Caco-2 (cell line): ENCODE measurements at regions not wholly inside any gene's neighbourhood (a gene's known extent, or its start where the extent isn't known, plus 50 kb on each side); places are given as distances from the start of the nearest gene placed in this dataset.
A peak's percentile ranks its signal among the peaks of the same experiment; 100 is the strongest.

ENCODE experiments used
- BruUV-seq: library from RNA; stranded (reverse); fragments of 400-500 nt; replicated peaks from 2 replicates; lab custom pipeline; 2021; lab: Mats Ljungman, UMichigan
- CTCF ChIA-PET: fragments of 300-600 bp; sonication (Branson Sonifier 250); formaldehyde crosslinking; loops from one replicate; lab custom pipeline; 2022; ENCODE audit warnings: antibody characterized with exemption; lab: Charles Lee
- POLR2A ChIA-PET: fragments of 300-600 bp; sonication (Branson Sonifier 250); formaldehyde crosslinking; loops from one replicate; lab custom pipeline; 2022; ENCODE audit warnings: antibody characterized with exemption; lab: Charles Lee
- DNase-seq, 2 experiments: peaks; one replicate each; pipeline versions ENCODE4 v3.0.0 to v3.0.0-alpha.2; 2020 to 2022
- H3K27me3 ChIP-seq: replicated peaks from 2 replicates; pipeline ENCODE4 v1.6.0; 2011; ENCODE audit warnings: low read length; ENCODE audit not compliant: control insufficient read depth, insufficient read depth
- H3K36me3 ChIP-seq: 2 replicates; pipeline ENCODE4 v1.5.1; 2011; ENCODE audit warnings: low read length; ENCODE audit not compliant: control insufficient read depth, insufficient read depth
- H3K4me1 ChIP-seq: fragments of 250-450 bp; sonication (Bioruptor Pico); 2 replicates; pipeline ENCODE4 v1.5.1; 2020; ENCODE audit warnings: mild to moderate bottlenecking
- H3K4me3 ChIP-seq: 2 replicates; pipeline ENCODE4 v1.5.1; 2011; ENCODE audit warnings: low read depth, mild to moderate bottlenecking, control low read depth, low read length
- H3K9me3 ChIP-seq: fragments of 250-450 bp; sonication (Bioruptor Pico); 2 replicates; pipeline ENCODE4 v1.5.1; 2020; ENCODE audit warnings: mild to moderate bottlenecking, moderate library complexity
- H3K27ac Mint-ChIP-seq: one replicate; pipeline ENCODE4 v1.8.0; 2022; ENCODE audit warnings: mixed read lengths; ENCODE audit not compliant: unreplicated experiment
- H3K27me3 Mint-ChIP-seq: one replicate; pipeline ENCODE4 v1.8.0; 2022; ENCODE audit warnings: mixed read lengths; ENCODE audit not compliant: insufficient read depth, unreplicated experiment
- H3K36me3 Mint-ChIP-seq: one replicate; pipeline ENCODE4 v1.8.0; 2022; ENCODE audit warnings: mild to moderate bottlenecking, mixed read lengths; ENCODE audit not compliant: insufficient read depth, unreplicated experiment
- H3K4me1 Mint-ChIP-seq: one replicate; pipeline ENCODE4 v1.8.0; 2022; ENCODE audit warnings: low read depth, mixed read lengths; ENCODE audit not compliant: unreplicated experiment
- H3K4me3 Mint-ChIP-seq: one replicate; pipeline ENCODE4 v1.8.0; 2022; ENCODE audit warnings: mild to moderate bottlenecking, moderate library complexity, mixed read lengths; ENCODE audit not compliant: unreplicated experiment
- H3K9me3 Mint-ChIP-seq: one replicate; pipeline ENCODE4 v1.8.0; 2022; ENCODE audit warnings: mixed read lengths; ENCODE audit not compliant: unreplicated experiment
- intact Hi-C: fragments of 100-400 bp; cut with micrococcal nuclease; formaldehyde crosslinking; loops from one replicate; pipeline ENCODE4 v1.10.0; 2022; ENCODE audit not compliant: unreplicated experiment
- TF ChIP-seq, protein P1 (sequence below), 2 experiments: fragments of 200-600 bp in 1 of 2; IDR thresholded peaks; 1 replicate in 1 of 2; 2 replicates in 1 of 2; pipeline versions ENCODE4 v1.5.1 to v1.8.0; 2011 to 2022; ENCODE audit warnings: antibody characterized with exemption in 1 of 2, control low read depth in 1 of 2, inconsistent platforms in 1 of 2, low read depth in 1 of 2, low read length in 1 of 2, mild to moderate bottlenecking in 1 of 2, moderate library complexity in 1 of 2; ENCODE audit not compliant: insufficient read depth in 1 of 2, severe bottlenecking in 1 of 2, unreplicated experiment in 1 of 2

DNA sequence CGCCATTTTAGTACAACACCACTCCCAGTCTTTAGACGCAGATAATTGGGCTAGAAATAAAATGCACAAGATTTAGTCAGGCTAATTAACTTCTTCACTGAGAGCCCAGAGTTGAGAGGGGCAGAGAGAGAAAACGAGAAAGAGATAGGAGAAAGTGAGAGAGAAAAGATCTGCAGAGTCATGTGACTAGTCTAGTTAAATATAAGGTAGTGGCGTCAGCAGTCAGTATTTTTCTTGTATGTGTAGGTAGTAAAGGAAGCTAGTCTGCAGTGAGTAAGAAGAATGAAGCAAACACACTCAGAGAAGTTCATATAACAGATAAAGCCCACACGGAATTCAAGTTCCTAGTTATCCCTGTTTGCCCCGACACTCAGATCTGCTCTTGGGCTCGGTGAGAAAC, 392.6 kb upstream of the ERCC4 start:
- TF ChIP-seq, protein P1, sequence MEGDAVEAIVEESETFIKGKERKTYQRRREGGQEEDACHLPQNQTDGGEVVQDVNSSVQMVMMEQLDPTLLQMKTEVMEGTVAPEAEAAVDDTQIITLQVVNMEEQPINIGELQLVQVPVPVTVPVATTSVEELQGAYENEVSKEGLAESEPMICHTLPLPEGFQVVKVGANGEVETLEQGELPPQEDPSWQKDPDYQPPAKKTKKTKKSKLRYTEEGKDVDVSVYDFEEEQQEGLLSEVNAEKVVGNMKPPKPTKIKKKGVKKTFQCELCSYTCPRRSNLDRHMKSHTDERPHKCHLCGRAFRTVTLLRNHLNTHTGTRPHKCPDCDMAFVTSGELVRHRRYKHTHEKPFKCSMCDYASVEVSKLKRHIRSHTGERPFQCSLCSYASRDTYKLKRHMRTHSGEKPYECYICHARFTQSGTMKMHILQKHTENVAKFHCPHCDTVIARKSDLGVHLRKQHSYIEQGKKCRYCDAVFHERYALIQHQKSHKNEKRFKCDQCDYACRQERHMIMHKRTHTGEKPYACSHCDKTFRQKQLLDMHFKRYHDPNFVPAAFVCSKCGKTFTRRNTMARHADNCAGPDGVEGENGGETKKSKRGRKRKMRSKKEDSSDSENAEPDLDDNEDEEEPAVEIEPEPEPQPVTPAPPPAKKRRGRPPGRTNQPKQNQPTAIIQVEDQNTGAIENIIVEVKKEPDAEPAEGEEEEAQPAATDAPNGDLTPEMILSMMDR (IDR thresholded peaks at IDR 0.05; ENCODE audit: insufficient read depth in 1 of 2, low read depth in 1 of 2, low read length in 1 of 2, severe bottlenecking in 1 of 2, unreplicated experiment in 1 of 2) = no peak
- Histone ChIP-seq H3K4me1 (peaks cover 27% of the 10 kb centered on the region), H3K4me3 (no peak overlapping the region), H3K27me3 (no peaks in the 10 kb centered on the region), H3K9me3 (peaks cover 11% of the 10 kb centered on the region; the same call in 1 of the 2 replicates), H3K36me3 (no peaks in the 10 kb centered on the region)
- Mint-ChIP-seq H3K27ac (no peak overlapping the region), H3K4me3 (no peak overlapping the region), H3K27me3 (no peaks in the 10 kb centered on the region), H3K9me3 (peaks cover 2% of the 10 kb centered on the region), H3K4me1 (peaks cover 8% of the 10 kb centered on the region), H3K36me3 (no peaks in the 10 kb centered on the region)
- POLR2A ChIA-PET = no interaction called here
- BruUV-seq = no TSS peak
- intact Hi-C loops = no loop called here
- no peak for DNase-seq
- CTCF ChIA-PET = no interaction called here

DNA sequence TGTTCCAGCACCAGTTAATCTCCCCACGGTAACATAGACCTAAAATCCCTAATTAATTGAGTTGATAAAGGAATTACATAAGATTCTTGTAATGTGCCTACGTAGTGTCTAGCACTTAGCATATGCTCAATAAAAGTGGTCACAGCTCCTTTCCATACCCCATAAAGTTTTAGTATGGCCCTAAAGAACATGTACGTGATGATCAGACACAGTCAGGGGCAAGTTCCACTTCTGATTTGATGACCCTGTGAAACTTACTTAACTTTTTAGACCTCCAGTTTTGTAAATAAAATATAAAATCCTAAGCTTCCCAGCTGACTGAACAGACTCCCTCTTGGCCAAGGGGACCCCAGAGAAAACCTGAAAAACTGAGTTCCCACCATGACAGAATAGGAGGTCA, 391.3 kb upstream of the ERCC4 start:
- Histone ChIP-seq H3K4me1 (peaks cover 27% of the 10 kb centered on the region), H3K27me3 (no peaks in the 10 kb centered on the region), H3K9me3 (peaks cover 11% of the 10 kb centered on the region; the same call in 1 of the 2 replicates), H3K4me3 (no peak overlapping the region), H3K36me3 (no peaks in the 10 kb centered on the region)
- ChIA-PET POLR2A (no interaction called here), CTCF (no interaction called here)
- Mint-ChIP-seq H3K4me3 (no peak overlapping the region), H3K4me1 (peaks cover 8% of the 10 kb centered on the region), H3K9me3 (peaks cover 16% of the 10 kb centered on the region), H3K27ac (peak overlapping the region; percentile 45), H3K36me3 (no peaks in the 10 kb centered on the region), H3K27me3 (no peaks in the 10 kb centered on the region)
- TF ChIP-seq, protein P1 (IDR thresholded peaks at IDR 0.05; ENCODE audit: insufficient read depth in 1 of 2, low read depth in 1 of 2, low read length in 1 of 2, severe bottlenecking in 1 of 2, unreplicated experiment in 1 of 2) = no peak
- no TSS peak for BruUV-seq
- intact Hi-C loops = no loop called here
- DNase-seq = no peak

DNA sequence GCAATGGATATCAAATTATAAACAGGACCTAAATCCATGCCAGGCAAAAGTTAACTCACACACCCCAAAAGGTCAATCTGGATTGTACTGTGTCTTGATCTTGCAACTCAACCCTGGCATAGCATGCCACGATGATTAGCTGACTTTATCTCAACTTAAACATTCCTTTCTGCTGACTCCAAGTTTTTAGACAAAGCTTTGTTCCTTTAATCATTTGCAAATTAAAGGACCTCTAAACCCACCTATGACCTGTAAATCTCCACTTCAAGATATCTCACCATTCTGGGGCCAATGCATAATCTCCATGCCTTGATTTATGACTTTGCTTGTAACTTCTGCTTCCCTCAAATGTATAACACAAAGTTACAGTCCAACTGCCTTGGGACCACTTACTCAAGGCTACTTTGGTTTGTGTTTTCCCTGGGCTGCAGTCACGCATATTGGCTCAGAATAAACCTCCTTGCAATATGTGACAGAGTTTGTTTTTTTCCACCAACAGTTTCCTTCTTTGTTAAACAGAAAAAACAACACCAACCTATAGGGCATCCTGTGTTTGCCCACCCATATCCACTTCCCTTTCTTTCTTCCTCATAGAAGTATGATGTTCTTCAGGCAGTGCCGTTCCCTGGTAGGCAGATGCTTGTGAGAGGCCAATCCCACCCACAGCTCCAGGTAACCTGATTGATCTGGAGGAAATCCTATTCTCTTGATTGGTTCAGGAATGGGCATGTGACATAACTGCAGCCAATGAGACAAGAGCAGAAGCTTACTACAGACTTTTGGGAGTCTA, 390.6 kb upstream of the ERCC4 start:
- Histone ChIP-seq H3K36me3 (no peaks in the 10 kb centered on the region), H3K4me3 (no peak overlapping the region), H3K27me3 (no peaks in the 10 kb centered on the region), H3K9me3 (peaks cover 11% of the 10 kb centered on the region; the same call in 1 of the 2 replicates), H3K4me1 (peaks cover 27% of the 10 kb centered on the region)
- TF ChIP-seq, protein P1 (IDR thresholded peaks at IDR 0.05; ENCODE audit: insufficient read depth in 1 of 2, low read depth in 1 of 2, low read length in 1 of 2, severe bottlenecking in 1 of 2, unreplicated experiment in 1 of 2) = no peak
- no peaks in the 10 kb centered on the region for H3K36me3 Mint-ChIP-seq
- BruUV-seq = no TSS peak
- DNase-seq = peak; percentile 38 to 55
- peaks cover 21% of the 10 kb centered on the region for H3K9me3 Mint-ChIP-seq
- POLR2A ChIA-PET = no interaction called here
- no peak overlapping the region for H3K4me3 Mint-ChIP-seq
- no peaks in the 10 kb centered on the region for H3K27me3 Mint-ChIP-seq
- peaks cover 8% of the 10 kb centered on the region for H3K4me1 Mint-ChIP-seq
- intact Hi-C loops = no loop called here
- CTCF ChIA-PET = no interaction called here
- H3K27ac Mint-ChIP-seq = peak overlapping the region; percentile 45
